Activated effector memory CD4-positive, alpha-beta T cell treated with anti-CD3 and anti-CD28 coated beads, Interleukin-2, amount 50 U/mL, for 16 hours (primary cell): ENCODE measurements at regions not wholly inside any gene's neighbourhood (a gene's known extent, or its start where the extent isn't known, plus 50 kb on each side); places are given as distances from the start of the nearest gene placed in this dataset.
"Not testable (repeated sequence)": the region's sequence is repeated elsewhere in the genome, so short reads cannot be mapped to it uniquely, and the experiment has no call there.

Experiments
- DNase-seq: peaks from one replicate; pipeline ENCODE4 v3.0.0-alpha.2; 2020

- DNase-seq: not testable (repeated sequence)
Measured at GRCh38 chr10:87416892-87417291, 59.3 kb downstream of the NUTM2D start.

DNA sequence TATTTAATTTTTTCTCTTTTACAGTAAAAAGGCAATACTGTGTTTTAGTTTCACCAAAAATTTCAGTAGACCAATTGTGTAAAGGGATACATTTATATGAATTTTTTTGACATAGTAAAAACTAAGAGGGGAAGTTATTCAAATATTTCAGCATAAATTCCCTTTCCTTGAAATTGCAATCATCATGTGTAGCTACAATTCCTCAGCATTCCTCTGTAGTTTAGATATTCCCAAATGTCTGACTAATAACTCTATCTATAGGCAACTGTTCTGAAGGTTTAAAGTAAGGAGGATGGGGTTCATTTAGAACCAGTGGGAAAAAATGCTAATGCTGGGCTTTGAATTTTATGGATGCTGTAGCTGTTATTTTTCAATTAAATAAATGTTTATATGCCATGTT, 65.1 kb downstream of the NUTM2D start:
- not testable (repeated sequence) for DNase-seq

GRCh38 chr10:87424697-87425373, 67.3 kb downstream of the NUTM2D start:
- not testable (repeated sequence) for DNase-seq

GRCh38 chr10:87433836-87434235, 70.9 kb upstream of the MINPP1 start:
- DNase-seq: not testable (repeated sequence)

DNA sequence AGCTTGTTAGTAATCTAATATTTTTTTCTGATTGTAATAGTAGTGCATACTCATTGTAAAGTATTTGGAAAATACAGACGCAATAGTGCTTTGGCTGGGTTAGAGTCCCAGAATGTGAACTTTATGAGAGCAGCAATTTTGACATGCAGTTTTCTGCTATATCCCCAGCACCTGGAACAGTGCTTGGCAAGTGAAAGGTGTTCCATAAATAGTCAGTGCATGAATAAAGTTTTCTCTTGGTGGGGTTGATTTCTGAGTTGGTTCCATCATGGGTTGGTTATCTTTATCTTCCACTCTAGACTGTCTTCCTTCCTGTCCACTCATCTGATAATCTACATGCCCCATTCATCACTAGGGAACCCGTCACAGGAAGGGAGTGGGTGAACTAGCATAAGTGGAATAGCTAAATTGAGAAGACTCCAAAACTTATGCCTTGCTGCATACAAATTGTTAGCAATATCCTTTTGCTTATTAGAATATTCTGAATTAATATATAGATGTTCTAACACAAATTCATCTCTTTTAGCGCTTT, 69.3 kb upstream of the MINPP1 start:
- not testable (repeated sequence) for DNase-seq

- peak; percentile 62 for DNase-seq
Measured at GRCh38 chr10:87436104-87436503, 68.6 kb upstream of the MINPP1 start.

GRCh38 chr10:87437450-87437849, 67.2 kb upstream of the MINPP1 start:
- not testable (repeated sequence) for DNase-seq
